GM21515 (cell line): ENCODE measurements at regions not wholly inside any gene's neighbourhood (a gene's known extent, or its start where the extent isn't known, plus 50 kb on each side); places are given as distances from the start of the nearest gene placed in this dataset.

Experiments
- ATAC-seq: cut with Tn5 transposase; IDR thresholded peaks from one replicate; pipeline ENCODE4 v1.9.1; 2021; ENCODE audit not compliant: unreplicated experiment

DNA sequence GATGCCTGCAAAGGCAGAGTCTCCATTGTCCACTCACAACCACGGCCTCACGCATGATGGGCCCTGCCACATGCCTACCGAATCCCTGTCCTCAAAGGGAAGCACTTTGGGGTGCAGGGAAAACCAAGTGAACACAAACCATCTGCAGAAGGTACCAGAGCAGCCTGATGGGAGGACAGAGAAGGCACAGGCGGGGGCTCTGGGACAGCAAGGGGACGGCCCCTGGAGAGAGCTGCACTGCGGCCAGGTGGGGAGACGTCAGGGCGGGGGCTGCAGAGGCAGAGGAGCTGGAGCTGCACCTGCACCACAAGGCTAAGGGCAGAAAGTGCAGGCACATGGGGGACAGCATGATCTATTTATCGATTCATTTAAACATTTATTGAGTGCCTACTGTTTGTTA, 1056.0 kb downstream of the TBC1D22A start:
- ATAC-seq, result no peak

DNA sequence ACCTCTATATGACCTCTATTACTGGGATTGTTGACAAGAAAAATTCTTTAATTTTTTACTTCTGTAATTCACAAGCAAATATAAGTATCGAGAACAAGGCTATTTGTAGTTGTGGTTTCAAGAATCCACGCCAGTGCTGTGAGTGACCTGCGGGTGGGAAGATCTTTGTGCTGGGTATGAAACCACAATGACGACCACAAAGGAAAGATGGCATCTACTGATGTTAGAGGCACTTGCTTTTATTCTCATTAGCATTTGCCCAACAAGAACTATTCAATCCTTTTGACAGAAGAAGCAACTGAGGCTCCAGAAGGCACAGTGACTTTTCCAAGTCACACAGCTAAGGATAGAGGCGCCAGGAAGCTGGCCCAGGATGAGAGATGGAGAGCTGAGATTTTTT, 1054.9 kb downstream of the TBC1D22A start:
- ATAC-seq, result no peak

DNA sequence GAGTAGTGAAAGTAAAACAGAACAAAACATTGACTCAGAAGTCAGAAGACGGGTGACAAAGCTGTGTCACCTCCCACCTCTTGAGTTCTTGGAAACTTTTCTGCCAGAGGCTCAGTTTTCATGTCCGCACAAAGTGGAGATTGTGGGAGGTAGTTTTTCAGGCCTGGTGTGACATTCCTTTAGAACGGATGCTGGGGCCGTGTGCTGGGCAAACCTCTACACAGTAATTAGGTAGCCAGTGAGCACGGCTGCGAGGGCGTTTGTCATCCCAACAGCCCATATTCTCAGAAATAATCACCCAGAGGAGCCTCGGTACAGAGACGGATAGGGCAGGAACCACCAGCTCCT, 1054.4 kb downstream of the TBC1D22A start:
- no peak for ATAC-seq

DNA sequence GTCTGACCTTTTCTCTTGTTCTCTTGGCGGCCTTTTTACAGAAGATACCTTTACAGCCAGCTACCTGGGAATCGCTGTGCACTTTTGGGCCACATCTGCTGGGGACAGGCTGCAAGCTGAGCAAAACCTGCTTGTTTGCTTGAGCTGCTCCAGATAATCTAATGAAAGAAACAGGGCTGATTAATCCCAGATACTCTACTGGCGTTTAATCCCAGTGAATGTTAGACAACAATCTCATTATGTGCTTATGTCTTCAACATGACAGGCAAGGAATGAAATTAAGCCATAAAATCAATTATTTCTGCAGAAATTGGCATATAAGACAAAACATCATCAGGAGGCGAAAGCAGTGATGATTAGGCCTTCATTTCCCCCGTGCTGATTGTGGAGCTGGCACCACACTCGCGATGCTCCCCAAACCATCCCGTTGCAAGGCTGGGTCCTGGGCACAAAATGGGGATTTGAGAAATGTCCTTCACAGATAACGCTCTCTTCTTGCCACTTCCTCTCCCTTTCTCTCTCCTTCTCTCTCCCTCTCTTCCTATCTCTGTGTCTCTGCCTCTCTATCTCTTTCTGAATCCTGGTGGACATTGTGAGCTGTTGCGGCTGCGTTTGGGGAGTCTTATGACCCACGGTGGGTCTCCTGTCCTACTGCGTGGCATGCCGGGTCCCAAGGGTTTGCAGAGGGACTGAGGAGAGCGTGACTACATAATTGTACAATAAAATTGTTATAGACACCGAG, 1053.8 kb downstream of the TBC1D22A start:
- no peak for ATAC-seq

DNA sequence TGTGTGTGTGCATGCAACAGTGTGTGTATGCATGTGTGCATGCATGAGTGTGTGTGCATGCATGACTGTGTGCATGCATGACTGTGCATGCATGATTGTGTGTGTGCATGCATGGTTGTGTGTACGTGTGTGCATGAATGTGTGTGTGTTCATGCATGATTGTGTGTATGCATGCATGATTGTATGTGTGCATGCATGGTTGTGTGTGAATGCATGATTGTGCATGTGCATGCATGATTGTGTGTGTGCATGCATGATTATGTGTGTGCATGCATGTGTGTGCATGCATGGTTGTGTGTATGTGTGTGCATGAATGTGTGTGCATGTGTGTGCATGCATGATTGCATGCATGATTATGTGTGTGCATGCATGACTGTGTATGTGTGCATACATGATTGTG, 1052.0 kb downstream of the TBC1D22A start:
- no peak for ATAC-seq

DNA sequence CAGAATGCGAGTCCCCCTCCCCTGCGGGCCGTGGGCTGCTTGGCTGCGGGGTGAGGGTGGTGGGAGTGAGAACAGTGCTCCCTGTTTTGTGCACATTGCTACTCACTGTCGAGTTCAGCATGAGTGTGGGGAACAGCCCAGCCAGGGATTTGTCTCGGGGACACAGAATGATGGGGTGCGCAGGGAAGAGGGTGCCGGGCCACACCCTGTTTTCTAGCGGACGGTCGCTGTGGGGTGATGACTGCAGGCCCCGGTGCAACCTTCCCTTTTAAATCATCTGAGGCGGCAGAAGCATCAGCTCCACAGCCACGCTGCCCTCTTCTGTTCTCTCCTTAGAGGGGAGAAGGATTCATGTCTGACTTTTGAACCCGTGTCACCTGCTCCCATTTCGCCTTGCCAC, 1051.2 kb downstream of the TBC1D22A start:
- no peak for ATAC-seq

DNA sequence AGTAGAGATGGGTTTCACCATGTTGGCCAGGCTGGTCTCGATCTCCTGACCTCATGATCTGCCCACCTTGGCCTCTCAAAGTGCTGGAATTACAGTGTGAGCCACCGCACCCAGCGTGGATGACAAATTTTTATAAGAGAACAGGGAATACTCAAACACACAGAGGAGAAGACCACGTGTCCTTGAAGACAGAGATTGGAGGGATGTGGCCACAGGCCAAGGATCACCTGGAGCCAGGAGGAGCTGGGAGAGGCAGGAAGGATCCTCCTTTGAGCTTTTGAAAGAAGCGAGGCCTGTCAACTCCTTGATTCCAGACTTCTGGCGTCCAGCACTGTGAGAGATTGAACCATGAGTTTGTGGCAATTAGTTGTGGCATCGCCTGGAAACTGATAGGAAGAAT, 1049.5 kb downstream of the TBC1D22A start:
- no peak for ATAC-seq

DNA sequence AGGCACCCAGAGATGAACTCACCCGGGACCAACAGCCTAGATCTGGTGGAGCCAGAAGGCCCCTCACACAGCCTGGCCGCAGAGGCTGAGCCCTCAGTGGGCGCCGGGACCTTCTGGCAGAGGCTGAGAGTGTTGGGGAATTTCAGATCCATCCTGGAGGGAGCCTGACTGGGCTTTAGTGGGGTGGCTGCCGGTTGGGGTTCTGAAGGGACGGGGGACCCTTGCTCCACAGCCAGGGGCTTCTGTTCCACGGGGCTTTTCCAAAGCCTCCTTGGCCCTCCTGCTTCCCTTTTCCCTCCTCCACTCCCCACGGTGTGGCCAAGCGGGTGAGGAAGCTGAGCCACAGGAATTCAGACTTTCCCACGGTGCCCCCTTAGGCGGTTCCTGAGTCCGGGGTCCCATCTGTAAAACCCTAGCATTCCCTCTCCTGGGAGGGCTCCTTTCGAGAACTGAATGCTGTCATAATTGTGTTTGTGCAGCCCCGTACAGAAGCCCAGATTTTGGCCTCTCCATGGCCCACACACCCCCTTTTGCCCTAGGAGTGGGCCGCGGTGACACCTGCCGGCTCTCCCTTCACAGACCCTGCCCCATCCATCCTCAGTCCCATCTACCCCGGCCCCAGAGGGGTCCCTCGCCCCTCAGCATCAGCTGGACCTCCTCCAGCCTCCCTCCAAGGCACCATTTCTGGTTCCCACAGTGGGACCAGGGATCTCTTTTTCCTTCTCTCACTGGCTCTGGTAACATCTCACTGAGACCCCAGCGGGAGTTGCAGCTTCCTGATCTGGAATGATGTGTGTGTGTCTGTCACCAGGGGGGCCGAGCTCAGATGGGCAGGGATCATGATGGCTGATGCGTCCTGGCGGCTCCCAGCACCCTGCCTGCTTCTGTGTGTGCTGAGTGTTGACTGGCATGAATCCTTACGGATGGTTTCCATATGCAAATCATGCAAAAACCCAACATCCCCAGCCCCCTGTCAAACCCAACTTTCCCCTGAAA, 1048.4 kb downstream of the TBC1D22A start:
- no peak for ATAC-seq

DNA sequence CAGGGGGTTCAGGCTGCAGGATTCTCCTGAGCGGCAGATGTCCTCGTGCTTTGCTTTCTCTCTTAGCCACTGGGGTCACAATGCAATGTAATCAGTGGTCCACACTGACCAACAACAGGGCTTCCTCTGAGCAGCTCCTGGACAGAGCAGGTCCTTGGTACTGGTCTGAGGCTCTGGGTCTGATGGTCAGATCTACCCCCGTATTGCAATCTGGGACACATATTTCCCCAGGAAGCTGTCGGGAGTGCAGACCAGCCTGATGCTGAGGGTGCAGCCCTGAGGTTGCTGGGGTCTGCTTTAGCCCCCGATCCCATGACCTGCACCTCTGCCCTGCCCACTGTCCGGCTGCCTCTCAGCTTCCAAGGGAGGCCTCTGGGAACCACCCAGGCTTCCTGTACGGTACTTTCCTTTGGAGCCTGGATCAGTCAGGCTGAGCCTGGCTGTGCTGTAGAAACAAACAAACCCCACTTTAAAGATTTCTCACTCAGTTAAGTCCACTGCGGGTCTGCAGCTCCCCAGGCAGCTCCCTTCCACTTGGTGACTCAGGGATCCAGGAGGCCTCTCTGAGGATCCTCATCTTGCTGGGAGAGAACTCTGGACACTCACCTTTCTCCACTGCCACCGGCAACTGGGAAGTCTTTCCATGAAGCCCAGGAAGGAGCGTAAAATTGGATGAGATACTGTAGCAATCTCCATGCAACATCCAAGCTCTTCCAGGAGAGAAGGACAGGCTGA, 1046.6 kb downstream of the TBC1D22A start:
- ATAC-seq, result no peak

DNA sequence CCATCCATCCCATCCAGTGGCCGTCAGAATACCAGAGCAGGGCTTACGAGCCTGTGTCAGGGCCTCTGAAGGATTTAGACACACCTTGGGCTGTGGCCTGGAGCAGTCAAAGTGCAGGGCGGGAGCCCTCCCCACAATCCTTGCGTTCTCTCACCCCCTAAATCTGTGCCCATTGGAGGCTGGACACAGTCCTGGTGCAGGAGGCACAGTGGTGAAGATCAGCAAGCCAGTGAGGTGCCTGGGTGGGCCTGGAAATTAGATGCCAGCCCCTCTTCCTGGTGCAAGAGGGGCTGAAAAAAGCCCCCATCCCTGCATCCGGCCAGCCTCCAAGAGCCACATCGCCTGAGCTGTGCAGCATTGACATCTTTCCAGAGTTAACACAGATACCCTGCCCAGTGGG, 1045.8 kb downstream of the TBC1D22A start:
- ATAC-seq, result no peak

DNA sequence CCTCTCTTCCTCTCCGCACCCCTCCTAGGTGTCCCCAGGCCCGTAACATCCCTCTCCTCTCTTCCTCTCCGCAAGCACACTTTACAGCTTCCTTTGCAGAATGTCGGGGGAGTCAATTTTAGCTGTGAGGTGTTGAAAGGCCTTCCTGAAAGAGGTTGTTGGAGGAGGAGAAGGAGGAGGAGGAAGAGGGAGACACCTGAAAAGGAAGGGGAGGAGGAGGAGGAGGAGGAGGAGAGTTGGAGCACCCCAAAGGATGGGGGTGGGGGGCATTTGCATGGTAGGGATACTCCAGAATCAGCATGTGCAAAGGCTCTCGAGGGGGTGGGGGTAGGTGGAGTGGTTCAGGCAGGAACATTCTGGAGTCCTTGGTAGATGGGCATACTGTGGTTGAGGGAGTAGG, 1045.1 kb downstream of the TBC1D22A start:
- ATAC-seq, result no peak

DNA sequence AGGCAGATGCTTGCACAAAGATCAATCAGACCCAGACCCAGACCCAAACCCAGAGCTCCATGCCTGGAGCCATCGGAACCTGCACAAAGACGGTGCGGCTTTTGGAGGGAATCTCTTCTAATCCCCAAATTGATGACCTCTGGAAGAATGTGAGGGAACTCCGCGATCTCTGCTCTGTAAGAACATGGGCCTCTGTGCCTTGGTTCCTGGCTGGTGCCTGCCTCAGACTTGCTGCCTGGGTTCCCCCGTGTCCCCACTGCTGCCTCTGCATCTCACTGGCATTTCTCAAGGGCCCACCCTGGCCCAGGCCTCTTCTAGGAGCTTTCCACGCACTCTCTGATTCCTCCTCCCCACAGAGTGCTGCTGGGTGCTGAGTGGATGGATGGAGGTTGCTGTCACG, 1044.4 kb downstream of the TBC1D22A start:
- no peak for ATAC-seq

DNA sequence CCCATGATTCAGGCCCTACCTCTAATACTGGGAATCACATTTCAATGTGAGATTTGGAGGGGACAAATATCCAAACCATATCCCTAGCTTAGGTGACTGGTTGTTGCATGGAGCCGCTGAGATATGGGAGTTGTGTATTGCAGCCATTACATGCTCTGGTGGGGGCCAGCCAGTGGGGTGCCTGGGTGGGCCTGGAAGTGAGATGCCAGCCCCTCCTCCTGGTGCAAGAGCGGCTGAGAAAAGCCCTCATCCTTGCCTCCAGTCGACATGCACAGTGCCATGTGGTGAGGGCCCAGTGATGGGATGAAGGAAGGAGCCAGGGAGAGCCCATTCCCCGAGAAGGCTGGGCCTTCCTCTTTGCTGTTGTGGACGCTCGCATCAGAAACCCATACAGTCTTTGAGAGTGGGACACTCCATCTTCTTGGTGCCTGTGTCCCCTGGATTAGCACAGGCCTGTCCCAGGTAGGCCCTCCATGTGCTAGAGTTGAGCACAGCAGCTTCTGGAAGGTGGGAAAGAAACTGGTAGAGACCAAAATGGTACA, 1043.0 kb downstream of the TBC1D22A start:
- no peak for ATAC-seq

DNA sequence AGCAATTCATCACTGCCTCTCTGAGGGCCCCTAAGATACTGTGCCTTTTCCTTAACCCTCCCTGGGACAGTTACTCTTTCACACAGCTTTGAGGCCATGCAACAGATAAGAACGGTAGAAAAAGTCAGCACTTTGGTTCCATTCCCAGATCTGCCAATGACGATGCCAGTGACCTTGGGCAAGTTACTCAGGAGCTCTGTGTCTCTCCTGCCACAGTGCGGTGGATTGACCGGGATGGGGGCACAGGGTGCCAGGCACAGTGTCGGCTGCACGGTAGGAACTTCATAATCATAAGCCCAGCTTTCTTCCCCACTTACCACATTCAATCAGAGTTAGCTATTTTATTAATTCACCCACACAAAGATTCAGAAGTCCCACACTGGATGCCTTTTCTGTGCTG, 1041.8 kb downstream of the TBC1D22A start:
- no peak for ATAC-seq

DNA sequence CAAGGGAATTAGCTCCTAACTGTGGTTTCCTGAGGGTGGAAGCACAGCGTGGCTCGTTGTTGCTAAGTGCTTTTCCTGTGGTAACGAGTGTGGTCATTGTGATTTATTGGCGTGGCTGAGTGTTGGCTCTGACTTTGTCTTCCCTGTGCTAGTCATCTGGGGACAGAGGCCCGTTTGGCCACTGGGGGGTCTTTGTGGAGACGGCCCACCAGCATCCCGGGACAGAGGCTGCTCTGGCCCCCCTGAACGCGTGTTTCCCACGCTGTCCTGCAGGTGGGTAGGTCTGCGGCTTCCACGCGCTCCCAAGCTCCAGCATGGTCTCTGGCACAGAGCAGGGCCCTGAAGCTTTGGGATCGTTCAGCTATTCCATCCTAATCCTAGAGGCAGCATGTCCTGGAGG, 1040.0 kb downstream of the TBC1D22A start:
- ATAC-seq, result no peak

DNA sequence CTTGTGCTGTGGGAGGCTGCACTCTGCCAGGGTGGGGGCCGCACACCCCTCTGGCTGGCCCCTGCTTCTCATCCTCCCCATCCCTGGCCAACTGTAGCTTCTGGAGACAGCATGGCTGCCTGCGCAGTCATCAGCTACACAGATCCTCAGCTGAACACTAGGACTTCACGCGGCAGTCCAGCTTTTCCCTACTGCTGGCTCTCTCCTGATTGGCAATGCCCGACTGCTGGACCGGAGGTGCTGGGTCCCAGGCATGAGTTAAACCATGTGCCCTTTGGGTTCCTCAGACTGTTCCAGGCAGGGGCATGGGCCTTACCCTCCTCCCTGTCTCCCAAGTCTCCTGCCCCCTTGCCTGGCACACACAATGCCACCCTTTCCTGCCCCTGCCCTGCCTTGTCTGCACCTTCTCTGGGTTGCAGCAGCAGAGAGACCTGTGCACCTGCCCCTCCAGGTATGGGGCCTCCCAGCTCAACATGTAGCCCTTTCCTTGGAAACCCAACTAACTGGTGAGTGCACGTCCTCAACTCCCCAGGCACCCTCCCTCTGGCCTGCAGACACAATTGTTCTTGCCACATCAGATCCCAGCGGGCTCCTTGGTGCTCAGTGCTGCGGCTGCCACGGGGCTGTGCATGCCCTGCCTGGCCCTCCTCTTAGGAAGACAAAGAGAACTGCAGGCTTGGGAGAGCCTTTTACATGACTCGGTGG, 1039.2 kb downstream of the TBC1D22A start:
- ATAC-seq, result no peak

DNA sequence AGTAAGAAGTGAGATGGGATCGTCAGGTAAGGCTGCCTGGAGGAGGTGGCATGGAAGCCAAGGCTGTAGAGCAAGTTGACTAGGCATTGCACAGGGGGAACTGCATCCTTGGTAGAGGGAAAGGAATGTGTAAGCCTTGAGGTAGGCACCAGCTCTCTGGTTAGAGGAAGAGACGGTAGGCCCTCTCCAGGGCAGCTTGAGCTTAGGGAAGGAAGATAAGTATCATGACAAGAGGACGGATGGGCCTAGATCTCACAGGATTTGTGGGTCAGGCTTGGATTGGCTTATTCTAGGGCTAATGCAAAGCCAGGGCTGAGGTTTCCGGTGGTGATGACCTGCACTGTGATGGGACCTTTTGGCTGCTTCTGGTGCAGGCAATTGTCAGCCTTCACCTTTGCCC, 1035.8 kb downstream of the TBC1D22A start:
- no peak for ATAC-seq

DNA sequence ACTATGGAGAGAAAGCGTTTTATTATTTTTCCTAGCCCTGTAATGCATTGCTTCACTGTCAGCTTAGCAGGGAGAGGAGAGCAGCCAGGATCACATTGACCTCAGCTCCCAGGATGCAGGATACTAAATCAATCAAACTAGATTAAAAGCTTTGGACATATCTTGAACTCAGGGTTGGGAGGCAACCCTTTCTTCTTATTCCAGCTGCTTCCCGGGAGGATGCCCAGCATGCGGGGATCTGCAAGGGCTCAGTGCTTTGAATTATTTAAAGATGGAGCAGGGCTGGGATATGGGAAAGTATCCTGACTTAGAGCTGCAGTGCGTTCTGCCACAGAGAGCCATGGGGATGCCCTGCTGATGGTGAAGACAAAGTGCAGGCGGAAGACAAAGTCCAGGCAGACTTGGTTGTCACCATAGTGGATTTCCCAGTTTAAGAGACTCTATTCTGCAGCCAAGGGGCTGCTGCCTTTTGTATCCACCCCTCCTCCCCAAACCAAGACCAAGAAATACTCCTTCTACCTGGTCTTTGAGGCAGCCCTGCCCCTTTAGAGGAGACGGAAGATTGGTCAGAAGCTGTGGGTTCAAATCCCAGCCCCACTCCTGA, 1035.0 kb downstream of the TBC1D22A start:
- no peak for ATAC-seq

DNA sequence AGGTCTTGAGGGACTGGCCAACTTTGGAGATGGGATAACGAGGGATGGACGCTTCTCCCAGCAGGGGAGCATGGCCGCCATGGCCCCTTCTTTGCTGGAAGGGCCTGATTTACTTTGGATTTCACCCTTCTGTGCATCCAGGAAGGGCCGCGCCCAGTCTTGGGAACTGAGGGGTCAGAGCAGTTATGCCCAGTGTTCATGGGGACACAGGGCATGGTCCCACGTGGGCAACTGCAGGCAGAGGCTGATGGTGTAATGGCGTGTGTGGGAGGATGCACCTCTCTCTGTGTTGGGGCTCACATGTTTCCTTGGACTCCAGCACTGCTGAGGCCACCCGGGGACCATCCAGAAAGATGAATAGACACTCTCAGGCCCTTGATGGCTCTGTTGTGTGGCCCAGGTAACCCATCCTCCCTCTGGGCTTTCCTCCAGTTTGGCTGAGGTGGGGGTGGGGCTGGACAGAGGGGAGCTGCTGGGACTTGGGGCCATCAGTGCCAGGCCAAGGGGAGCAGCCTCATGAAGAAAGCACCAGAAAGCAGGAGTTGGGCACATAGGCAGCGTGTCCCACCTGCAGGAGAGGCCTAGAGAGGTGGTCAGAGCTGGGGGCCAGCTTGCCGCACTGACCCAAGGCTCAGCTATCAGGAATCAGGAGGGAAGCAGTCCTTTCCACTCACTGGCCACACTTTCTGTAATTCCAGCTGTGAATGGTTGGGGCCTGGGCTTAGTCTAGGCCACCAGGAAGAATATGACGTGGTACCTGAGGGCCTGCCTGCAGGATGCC, 1033.9 kb downstream of the TBC1D22A start:
- ATAC-seq, result no peak
